Stimulated activated CD4-positive, alpha-beta T cell treated with anti-CD3 and anti-CD28 coated beads, Interleukin-12 subunit alpha, Interleukin-12 subunit beta, amount 100 ng/mL, for 48 hours (primary cell): ENCODE measurements at regions not wholly inside any gene's neighbourhood (a gene's known extent, or its start where the extent isn't known, plus 50 kb on each side); places are given as distances from the start of the nearest gene placed in this dataset.

Experiments
- DNase-seq, 3 donors: peaks; one replicate each; pipeline ENCODE4 v3.0.0-alpha.2; 2020; ENCODE audit warnings: low read depth in 2 of 3, low spot score in 1 of 3

DNA sequence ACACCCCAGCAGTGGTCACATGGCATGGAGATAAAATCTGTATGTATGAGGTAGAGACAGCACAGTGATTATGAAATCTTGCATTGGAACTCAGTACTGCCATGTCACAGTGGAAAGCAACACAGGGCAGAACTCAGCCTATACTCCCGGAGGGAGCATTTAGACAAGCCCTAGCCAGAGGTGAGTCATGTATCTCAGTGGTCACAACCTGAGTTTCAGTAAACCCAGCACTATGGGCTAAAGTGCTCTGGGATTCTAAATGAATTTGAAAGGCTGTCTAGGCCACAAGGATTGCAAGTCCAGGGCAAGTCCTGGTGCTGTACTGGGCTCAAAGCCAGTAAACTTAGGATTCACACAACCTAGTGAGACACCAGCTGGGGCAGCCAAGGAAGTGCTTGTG lies 1717.1 kb upstream of the RAG2 start:
- DNase-seq, result no peak

GRCh38 chr11:38307455-38307854 lies 1709.4 kb upstream of the RAG2 start:
- no peak for DNase-seq

DNA sequence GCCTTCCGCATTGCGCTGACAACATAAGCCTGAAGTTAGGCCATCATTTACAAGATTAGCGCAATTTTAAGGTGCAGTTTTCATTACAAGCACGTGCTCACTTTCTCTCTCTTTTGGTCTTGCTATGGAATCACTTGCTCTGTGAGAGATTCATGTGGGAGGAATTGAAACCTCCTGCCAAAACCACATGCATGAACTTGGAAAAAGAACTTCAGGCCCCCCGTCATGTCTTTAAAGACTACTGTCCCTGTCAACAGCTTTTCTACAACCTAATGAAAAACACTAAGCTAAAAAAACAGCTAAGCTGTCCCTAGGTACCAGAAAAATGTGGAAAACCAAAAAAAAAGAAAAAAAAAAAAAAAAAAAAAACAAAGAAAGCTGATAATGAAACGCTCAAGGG lies 1707.6 kb upstream of the RAG2 start:
- no peak for DNase-seq

GRCh38 chr11:38304926-38305325 lies 1706.9 kb upstream of the RAG2 start:
- no peak for DNase-seq

DNA sequence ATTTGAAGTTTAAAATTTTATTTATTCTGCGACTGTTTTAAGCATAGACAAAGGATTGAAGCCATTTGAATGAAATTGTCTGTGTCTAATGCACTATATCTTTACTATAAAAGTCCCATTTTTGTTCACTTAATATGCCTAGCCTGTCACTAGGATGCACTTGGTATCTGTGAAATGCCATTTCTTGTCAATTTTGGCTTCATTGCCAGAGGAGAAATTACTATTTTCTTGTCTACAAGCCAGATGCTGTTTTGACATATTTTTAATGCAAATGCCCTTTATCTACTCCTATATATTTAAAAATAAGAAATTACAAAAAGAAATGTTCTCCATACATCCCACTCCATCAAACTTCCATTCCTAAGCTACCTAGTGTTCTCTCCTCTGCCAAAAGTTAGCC lies 1704.5 kb upstream of the RAG2 start:
- DNase-seq, result no peak

DNA sequence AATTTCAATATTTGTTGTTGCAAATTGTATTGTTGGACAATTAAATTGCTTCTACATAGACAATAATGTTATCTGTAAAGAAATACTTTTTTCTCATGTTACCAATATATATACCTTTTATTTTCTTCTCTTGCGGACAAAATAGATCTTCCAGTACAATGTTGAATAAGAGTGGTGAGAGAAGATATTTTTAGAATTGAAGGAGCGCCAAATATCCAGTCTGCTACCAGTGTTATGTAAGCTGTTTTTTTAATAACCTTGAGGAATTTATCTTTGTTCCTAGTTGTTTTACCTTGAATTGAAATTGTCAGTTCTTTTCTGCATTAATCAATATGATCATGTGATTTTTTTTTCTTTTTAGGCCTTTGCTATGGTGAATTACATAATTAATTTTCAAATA lies 1702.5 kb upstream of the RAG2 start:
- DNase-seq, result no peak

- DNase-seq, result no peak
Measured at GRCh38 chr11:38296211-38296776, 1698.3 kb upstream of the RAG2 start.

GRCh38 chr11:38282718-38283117 lies 1684.7 kb upstream of the RAG2 start:
- DNase-seq, result no peak

GRCh38 chr11:38278457-38279141 lies 1680.6 kb upstream of the RAG2 start:
- DNase-seq, result no peak

- no peak for DNase-seq
Measured at GRCh38 chr11:38274031-38274430, 1676.0 kb upstream of the RAG2 start.

DNA sequence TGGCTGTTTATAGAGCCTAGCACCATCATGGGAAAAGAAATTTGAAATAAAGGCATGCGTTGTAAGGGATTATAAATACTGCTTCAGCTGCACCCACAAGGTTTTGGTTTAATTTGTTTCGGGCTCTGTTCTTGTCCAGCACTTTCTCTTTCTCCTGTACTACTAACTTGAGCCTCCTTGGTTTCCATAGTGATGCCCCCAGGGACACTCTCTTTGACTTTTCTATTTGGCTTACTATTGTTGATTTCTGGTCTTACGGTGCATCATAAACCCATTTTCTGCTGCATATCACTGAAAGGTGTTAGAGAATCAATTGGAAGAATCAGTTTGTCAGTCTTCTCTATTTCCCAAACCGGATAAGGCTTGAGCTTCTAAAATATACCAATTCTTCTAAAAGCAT lies 1674.3 kb upstream of the RAG2 start:
- DNase-seq, result no peak

DNA sequence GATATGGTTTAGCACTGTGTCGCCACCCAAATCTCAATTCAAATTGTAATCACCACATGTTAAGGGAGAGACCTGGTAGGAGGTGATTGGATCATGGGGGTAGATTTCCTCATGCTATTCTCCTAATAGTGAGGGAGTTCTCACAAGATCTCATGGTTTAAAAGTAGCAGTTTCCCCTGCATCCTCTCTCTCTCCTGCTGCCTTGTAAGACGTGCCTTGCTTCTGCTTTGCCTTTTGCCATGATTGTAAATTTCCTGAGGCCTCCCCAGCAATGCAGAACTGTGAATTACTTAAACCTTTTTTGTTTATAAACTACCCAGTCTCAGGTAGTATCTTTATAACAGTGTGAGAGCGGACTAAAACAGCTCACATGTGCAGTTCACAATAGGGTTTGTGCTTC lies 1668.7 kb upstream of the RAG2 start:
- DNase-seq, result no peak

- DNase-seq, result no peak
Measured at GRCh38 chr11:38256436-38256835, 1658.4 kb upstream of the RAG2 start.

DNA sequence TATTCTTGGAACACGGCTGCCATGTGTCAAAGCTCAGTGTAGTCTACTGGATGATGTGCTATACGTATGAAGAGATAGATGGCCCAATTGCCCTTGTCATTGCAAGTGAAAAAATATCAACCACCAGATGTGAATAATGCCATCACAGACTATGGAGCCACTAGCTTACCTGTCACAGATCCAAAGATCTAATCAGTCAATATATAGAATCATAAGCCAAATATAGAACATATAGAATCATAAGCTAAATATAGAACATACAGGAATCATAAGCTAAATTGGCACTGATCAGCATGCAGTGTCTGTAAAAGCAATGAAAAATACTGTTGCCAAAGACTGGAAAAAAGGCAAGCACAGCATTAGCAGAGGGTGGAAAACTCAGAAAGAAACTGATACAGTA lies 1656.9 kb upstream of the RAG2 start:
- no peak for DNase-seq

GRCh38 chr11:38252620-38253019 lies 1654.6 kb upstream of the RAG2 start:
- no peak for DNase-seq

- no peak for DNase-seq
Measured at GRCh38 chr11:38246451-38246850, 1648.4 kb upstream of the RAG2 start.

DNA sequence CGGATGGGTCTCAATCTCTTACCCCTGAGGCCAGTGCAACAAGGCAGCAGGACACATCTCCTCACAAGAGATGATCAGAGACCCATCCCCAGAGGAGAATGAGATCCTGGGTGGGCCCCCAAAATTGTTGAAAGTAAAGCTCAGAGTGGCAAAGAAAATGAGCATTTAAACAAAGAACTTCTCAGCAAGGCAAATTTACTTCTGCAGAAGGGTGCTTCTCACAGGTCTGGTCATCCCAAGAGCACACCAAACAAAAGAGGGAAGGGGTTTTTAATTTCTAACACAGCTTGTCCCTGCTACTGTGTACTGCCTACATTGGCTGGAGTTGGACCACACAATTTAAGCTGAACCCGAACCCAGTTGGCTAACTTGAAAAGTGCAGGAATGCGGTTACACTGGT lies 1628.6 kb upstream of the RAG2 start:
- DNase-seq, result no peak

DNA sequence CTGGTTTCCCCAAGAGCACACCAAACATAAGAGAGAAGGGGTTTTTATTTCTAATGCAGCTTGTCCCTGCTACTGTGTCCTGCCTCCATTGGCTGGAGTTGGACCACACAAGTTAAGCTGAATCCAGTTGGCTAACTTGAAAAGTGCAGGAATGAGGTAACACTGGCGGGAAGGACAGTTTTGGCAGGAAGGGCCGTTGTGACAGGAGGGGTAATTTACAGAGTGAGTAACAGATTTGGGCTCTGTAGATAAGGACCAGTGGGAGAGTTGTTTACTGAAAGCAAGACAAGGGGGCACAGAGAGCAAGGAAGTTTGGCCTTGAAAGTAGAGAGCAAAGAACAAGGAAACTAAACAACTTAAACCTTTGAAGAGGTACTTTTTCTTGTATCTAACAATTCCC lies 1623.3 kb upstream of the RAG2 start:
- no peak for DNase-seq

DNA sequence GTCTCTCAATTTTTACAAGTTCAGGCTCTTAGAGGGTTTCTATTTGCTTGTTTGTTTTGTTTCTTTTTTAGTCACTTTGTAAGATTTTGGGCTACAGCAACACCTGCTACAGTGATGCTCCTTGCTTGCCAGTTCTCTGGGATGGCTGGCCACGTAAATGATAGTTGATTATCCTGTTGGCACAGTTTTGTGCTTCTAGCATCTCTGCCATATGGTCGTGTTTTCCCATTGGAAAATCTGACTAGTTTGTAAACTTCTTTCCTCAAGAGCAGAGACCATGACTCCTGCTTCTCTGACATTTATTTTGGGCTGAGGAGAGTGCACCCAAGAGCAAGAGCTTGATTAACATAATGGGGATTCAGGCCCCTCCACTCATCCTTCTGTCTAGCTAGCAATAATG lies 1621.6 kb upstream of the RAG2 start:
- no peak for DNase-seq

- DNase-seq, result no peak
Measured at GRCh38 chr11:38208951-38209350, 1610.9 kb upstream of the RAG2 start.

- no peak for DNase-seq
Measured at GRCh38 chr11:38206663-38207062, 1608.6 kb upstream of the RAG2 start.

- DNase-seq, result no peak
Measured at GRCh38 chr11:38191101-38191500, 1593.1 kb upstream of the RAG2 start.

GRCh38 chr11:38182126-38182866 lies 1584.3 kb upstream of the RAG2 start:
- no peak for DNase-seq
